ENCODE measurements at regions not wholly inside any gene's neighbourhood (a gene's known extent, or its start where the extent isn't known, plus 50 kb on each side); places are given as distances from the start of the nearest gene placed in this dataset.

- Mint-ChIP-seq H3K36me3 (no peaks in the 10 kb centered on the region), H3K27ac (no peak overlapping the region)
These were observed 375.7 kb upstream of the TUSC1 start for GRCh38 chr9:26053954-26054353.

GRCh38 chr9:26043431-26043830, 365.2 kb upstream of the TUSC1 start:
- Mint-ChIP-seq H3K27ac (no peak overlapping the region), H3K9me3 (peaks cover 13 to 20% of the 10 kb centered on the region in 2 donors), H3K36me3 (peaks cover 0 to 4% of the 10 kb centered on the region in 2 donors)
- DNase-seq (ENCODE audit: low spot score in 2 of 2) (no peak), ATAC-seq (no peak)

More at GRCh38 chr9:26053954-26054353, 375.7 kb upstream of the TUSC1 start:
- DNase-seq (ENCODE audit: low spot score in 2 of 2) (no peak), ATAC-seq (no peak)
- peaks cover 27 to 29% of the 10 kb centered on the region in 2 donors for H3K9me3 Mint-ChIP-seq

DNA sequence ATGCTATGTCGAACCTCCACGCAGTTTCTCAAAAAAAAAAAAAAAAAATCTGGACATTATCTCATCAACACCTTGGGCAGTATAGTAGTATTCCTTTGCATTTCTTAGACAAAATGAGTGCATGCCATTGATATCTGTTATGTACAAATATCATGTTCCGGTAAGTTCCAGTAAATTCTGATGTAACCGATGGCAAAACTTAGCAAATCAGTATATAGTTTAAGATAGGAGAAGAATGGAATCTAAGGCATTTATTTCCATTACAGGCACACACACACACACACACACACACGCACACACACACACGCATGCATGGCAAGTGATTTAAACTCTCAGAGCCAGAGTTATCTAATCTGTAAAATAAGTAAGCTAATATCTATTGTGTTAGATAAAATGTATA, 356.5 kb upstream of the TUSC1 start:
- H3K36me3 Mint-ChIP-seq = no peaks in the 10 kb centered on the region
- ATAC-seq = no peak
- H3K27ac Mint-ChIP-seq = no peak overlapping the region
- H3K9me3 Mint-ChIP-seq = peaks cover 17 to 20% of the 10 kb centered on the region in 2 donors
- no peak for DNase-seq (ENCODE audit: low spot score in 2 of 2)

DNA sequence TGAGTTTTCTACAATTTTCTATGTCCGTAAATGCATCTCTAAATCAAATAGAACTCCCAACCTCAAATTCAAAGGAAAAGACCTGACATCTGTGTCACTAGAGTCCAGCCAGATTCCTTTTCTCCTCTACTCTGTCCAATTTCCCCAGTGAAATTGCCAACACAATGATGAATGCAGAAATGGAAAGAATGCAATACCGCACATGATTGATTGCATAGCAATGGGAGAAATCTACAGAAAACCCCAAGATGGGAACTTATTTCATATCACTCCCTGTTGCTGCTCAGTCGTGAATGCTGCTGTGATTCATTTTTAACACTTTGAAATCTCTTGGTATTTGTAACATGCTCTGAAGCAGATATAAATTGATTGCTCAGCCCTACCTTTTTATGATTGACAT, 355.1 kb upstream of the TUSC1 start:
- H3K36me3 Mint-ChIP-seq = no peaks in the 10 kb centered on the region
- ATAC-seq (no peak), DNase-seq (ENCODE audit: low spot score in 2 of 2) (no peak)
- peaks cover 12 to 15% of the 10 kb centered on the region in 2 donors for H3K9me3 Mint-ChIP-seq
- no peak overlapping the region for H3K27ac Mint-ChIP-seq

- peaks cover 7 to 13% of the 10 kb centered on the region in 2 donors for H3K9me3 Mint-ChIP-seq
- ATAC-seq = no peak
These were observed 348.3 kb upstream of the TUSC1 start for GRCh38 chr9:26026423-26027100.

GRCh38 chr9:26013199-26013598, 335.0 kb upstream of the TUSC1 start:
- DNase-seq (ENCODE audit: low spot score in 2 of 2) (no peak), ATAC-seq (no peak)
- Mint-ChIP-seq H3K27ac (no peak overlapping the region), H3K9me3 (peaks cover 11 to 17% of the 10 kb centered on the region in 2 donors), H3K36me3 (peaks cover 0 to 15% of the 10 kb centered on the region in 2 donors)

More at GRCh38 chr9:26026423-26027100, 348.3 kb upstream of the TUSC1 start:
- no peaks in the 10 kb centered on the region for H3K36me3 Mint-ChIP-seq
- no peak for DNase-seq (ENCODE audit: low spot score in 2 of 2)
- H3K27ac Mint-ChIP-seq = no peak overlapping the region

GRCh38 chr9:26012797-26013196, 334.6 kb upstream of the TUSC1 start:
- DNase-seq (ENCODE audit: low spot score in 2 of 2) = no peak
- no peak for ATAC-seq
- Mint-ChIP-seq H3K27ac (no peak overlapping the region), H3K9me3 (peaks cover 7 to 13% of the 10 kb centered on the region in 2 donors), H3K36me3 (peaks cover 0 to 11% of the 10 kb centered on the region in 2 donors)

GRCh38 chr9:25994605-25995004, 316.4 kb upstream of the TUSC1 start:
- H3K36me3 Mint-ChIP-seq = peaks cover 7 to 14% of the 10 kb centered on the region in 2 donors
- ATAC-seq (no peak), DNase-seq (ENCODE audit: low spot score in 2 of 2) (no peak)
- no peak overlapping the region for H3K27ac Mint-ChIP-seq
- peaks cover 34 to 36% of the 10 kb centered on the region in 2 donors for H3K9me3 Mint-ChIP-seq

- peaks cover 37 to 39% of the 10 kb centered on the region in 2 donors for H3K9me3 Mint-ChIP-seq
- ATAC-seq = no peak
- DNase-seq (ENCODE audit: low spot score in 2 of 2) = no peak
- H3K27ac Mint-ChIP-seq = peak overlapping the region in 1 of 2 donors; percentile 61
- H3K36me3 Mint-ChIP-seq = peaks cover 7 to 22% of the 10 kb centered on the region in 2 donors
These were observed 312.1 kb upstream of the TUSC1 start for GRCh38 chr9:25990376-25990775.

DNA sequence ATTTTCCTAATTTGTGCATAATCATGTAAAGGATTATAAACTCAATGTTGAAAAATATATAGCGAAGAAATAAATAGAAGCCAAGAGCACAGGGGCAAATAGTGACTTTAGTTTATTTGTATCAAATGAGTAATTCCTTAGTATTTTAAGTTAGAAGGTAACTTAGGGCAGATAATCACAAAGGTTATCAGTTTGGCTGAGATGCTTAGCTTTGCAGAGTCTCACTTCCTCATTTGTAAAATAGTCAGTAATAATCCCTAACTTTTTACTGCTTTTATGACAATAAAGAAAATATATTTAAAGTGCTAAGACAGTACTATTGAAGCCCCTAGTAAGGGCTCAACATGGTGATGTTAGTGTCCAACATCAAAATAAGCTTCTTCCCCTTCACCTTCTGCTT, 297.4 kb upstream of the TUSC1 start:
- no peak overlapping the region for H3K27ac Mint-ChIP-seq
- H3K9me3 Mint-ChIP-seq = peaks cover 21 to 22% of the 10 kb centered on the region in 2 donors
- H3K36me3 Mint-ChIP-seq = peaks cover 0 to 15% of the 10 kb centered on the region in 2 donors
- DNase-seq (ENCODE audit: low spot score in 2 of 2) = no peak
- ATAC-seq = no peak

DNA sequence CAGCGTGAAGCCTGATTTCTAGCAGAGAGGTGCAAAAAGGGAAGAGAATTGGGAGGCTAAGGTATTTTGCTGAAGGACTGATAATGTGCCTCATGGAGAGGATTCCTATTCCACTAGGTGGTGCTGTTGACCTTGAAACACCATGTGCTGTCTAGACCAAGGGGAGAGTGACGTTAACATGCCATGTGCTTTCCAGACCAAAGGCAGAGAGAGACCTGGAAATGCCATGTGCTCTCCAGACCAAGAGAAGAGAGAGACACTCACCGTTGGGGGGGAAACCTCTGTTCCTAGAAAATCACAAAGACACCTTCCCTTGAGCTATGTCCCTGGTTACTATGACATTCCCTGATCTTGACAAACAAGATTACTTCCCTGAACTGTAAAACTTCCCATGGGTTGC, 286.0 kb upstream of the TUSC1 start:
- DNase-seq (ENCODE audit: low spot score in 2 of 2) = peak in 1 of 2 donors; percentile 5
- ATAC-seq = no peak
- H3K27ac Mint-ChIP-seq = no peak overlapping the region
- no peaks in the 10 kb centered on the region for H3K36me3 Mint-ChIP-seq
- H3K9me3 Mint-ChIP-seq = peaks cover 19 to 20% of the 10 kb centered on the region in 2 donors

- Mint-ChIP-seq H3K27ac (no peak overlapping the region), H3K9me3 (peaks cover 30 to 35% of the 10 kb centered on the region in 2 donors), H3K36me3 (no peaks in the 10 kb centered on the region)
- ATAC-seq (no peak), DNase-seq (ENCODE audit: low spot score in 2 of 2) (no peak)
These were observed 281.9 kb upstream of the TUSC1 start for GRCh38 chr9:25960178-25960577.

GRCh38 chr9:25954209-25954608, 276.0 kb upstream of the TUSC1 start:
- DNase-seq (ENCODE audit: low spot score in 2 of 2) (no peak), ATAC-seq (no peak)
- no peak overlapping the region for H3K27ac Mint-ChIP-seq
- peaks cover 23 to 30% of the 10 kb centered on the region in 2 donors for H3K9me3 Mint-ChIP-seq
- no peaks in the 10 kb centered on the region for H3K36me3 Mint-ChIP-seq

- Mint-ChIP-seq H3K9me3 (peaks cover 37 to 40% of the 10 kb centered on the region in 2 donors), H3K36me3 (peaks cover 6 to 17% of the 10 kb centered on the region in 2 donors), H3K27ac (no peak overlapping the region)
- DNase-seq (ENCODE audit: low spot score in 2 of 2) (no peak), ATAC-seq (no peak)
These were observed 269.9 kb upstream of the TUSC1 start for GRCh38 chr9:25948182-25948581.

DNA sequence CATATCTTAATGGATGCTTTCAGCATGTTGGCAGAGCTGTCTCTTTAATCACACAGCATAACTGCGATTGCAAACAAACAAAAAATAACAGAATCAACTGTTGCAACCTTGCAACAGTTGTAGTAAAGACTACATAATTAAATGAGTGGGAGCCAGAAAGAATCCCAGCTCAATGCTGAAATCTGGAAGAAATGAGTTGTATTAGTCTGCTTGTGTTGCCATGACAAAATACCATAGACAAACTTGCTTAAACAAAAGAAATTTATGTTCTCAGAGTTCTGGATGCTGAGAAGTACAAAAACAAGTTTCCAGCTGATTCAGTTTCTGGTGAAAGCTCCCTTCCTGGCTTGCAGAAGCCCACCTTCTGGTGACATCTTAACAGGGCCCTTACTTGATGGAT, 260.9 kb upstream of the TUSC1 start:
- no peak for DNase-seq (ENCODE audit: low spot score in 2 of 2)
- Mint-ChIP-seq H3K36me3 (no peaks in the 10 kb centered on the region), H3K27ac (no peak overlapping the region), H3K9me3 (peaks cover 11 to 20% of the 10 kb centered on the region in 2 donors)
- ATAC-seq = no peak

GRCh38 chr9:25936031-25936430, 257.8 kb upstream of the TUSC1 start:
- DNase-seq (ENCODE audit: low spot score in 2 of 2) = no peak
- no peak for ATAC-seq
- peaks cover 6 to 9% of the 10 kb centered on the region in 2 donors for H3K36me3 Mint-ChIP-seq
- peaks cover 31 to 39% of the 10 kb centered on the region in 2 donors for H3K9me3 Mint-ChIP-seq
- no peak overlapping the region for H3K27ac Mint-ChIP-seq

- Mint-ChIP-seq H3K36me3 (peaks cover 6 to 9% of the 10 kb centered on the region in 2 donors), H3K27ac (no peak overlapping the region), H3K9me3 (peaks cover 31 to 33% of the 10 kb centered on the region in 2 donors)
- ATAC-seq (no peak), DNase-seq (ENCODE audit: low spot score in 2 of 2) (no peak)
These were observed 256.9 kb upstream of the TUSC1 start for GRCh38 chr9:25935188-25935587.

DNA sequence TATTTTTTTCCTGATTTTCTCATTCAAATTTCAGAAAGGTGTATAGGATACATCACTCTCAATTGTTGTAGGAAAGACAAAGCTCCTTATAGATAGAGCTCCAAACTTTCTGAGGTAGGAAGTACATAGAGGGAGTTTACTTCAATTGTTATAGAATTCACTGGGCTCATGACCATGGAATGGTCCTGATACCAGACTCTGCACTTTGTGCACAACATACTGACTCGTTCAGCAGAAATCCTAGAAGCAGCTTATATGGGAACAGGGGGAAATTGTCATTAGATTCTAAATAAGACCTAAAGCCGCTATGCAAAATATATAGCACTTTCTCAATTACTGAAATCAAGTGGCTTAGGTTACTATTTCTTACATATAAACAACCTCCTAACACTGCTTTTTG, 240.5 kb upstream of the TUSC1 start:
- H3K27ac Mint-ChIP-seq = no peak overlapping the region
- no peaks in the 10 kb centered on the region for H3K36me3 Mint-ChIP-seq
- peaks cover 12 to 20% of the 10 kb centered on the region in 2 donors for H3K9me3 Mint-ChIP-seq
- DNase-seq (ENCODE audit: low spot score in 2 of 2) (no peak), ATAC-seq (no peak)
